ENCODE measurements at regions not wholly inside any gene's neighbourhood (a gene's known extent, or its start where the extent isn't known, plus 50 kb on each side); places are given as distances from the start of the nearest gene placed in this dataset.

DNA sequence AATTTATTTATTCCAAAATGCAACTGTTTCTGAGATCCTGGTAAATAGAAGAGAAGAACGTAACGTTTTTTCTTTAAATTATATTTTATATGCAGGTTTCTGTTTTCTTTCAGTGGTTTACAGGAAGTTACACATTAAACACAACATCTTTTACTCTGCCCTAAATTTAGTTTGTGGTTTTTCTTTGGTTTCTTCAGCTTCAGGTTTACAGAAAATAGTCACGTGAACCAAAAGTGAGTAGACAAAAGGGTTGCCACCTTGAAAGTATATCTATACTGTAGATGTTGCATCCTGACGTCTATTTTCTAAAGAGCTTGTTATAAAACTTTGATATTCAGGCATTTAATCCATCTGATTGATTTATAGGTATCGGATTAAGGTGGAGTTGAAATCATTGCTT lies 1236.6 kb downstream of the MAT2B start:
- H4K20me1 ChIP-seq (ENCODE audit: insufficient read depth): no peaks in the 10 kb centered on the region
- no peaks in the 10 kb centered on the region for H3F3A ChIP-seq (ENCODE audit: insufficient read depth, low read length, poor library complexity, severe bottlenecking)
- no peaks in the 10 kb centered on the region for H3K27me3 ChIP-seq (ENCODE audit: insufficient read depth, low read depth, low read length)
- H3K9me3 ChIP-seq (ENCODE audit: low read length): no peaks in the 10 kb centered on the region
- no peak overlapping the region for H3K9ac ChIP-seq (ENCODE audit: low read length)
- no peak overlapping the region for H3K27ac ChIP-seq (ENCODE audit: low read length)
- H3K79me2 ChIP-seq (replicated peaks; ENCODE audit: insufficient read depth, low read length): no peaks in the 10 kb centered on the region
- no peaks in the 10 kb centered on the region for H3K9me2 ChIP-seq (ENCODE audit: insufficient read depth, low read length)
- TF ChIP-seq TAF1 (IDR thresholded peaks at IDR 0.05; ENCODE audit: low read depth) (no peak), SMC3 (conservative IDR thresholded peaks at IDR 0.05; ENCODE audit: poor library complexity) (no peak), POLR2AphosphoS5 (IDR thresholded peaks at IDR 0.05) (no peak)
- TF ChIP-seq, protein P1, sequence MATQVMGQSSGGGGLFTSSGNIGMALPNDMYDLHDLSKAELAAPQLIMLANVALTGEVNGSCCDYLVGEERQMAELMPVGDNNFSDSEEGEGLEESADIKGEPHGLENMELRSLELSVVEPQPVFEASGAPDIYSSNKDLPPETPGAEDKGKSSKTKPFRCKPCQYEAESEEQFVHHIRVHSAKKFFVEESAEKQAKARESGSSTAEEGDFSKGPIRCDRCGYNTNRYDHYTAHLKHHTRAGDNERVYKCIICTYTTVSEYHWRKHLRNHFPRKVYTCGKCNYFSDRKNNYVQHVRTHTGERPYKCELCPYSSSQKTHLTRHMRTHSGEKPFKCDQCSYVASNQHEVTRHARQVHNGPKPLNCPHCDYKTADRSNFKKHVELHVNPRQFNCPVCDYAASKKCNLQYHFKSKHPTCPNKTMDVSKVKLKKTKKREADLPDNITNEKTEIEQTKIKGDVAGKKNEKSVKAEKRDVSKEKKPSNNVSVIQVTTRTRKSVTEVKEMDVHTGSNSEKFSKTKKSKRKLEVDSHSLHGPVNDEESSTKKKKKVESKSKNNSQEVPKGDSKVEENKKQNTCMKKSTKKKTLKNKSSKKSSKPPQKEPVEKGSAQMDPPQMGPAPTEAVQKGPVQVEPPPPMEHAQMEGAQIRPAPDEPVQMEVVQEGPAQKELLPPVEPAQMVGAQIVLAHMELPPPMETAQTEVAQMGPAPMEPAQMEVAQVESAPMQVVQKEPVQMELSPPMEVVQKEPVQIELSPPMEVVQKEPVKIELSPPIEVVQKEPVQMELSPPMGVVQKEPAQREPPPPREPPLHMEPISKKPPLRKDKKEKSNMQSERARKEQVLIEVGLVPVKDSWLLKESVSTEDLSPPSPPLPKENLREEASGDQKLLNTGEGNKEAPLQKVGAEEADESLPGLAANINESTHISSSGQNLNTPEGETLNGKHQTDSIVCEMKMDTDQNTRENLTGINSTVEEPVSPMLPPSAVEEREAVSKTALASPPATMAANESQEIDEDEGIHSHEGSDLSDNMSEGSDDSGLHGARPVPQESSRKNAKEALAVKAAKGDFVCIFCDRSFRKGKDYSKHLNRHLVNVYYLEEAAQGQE (IDR thresholded peaks at IDR 0.05; ENCODE audit: borderline replicate concordance): no peak
- no peaks in the 10 kb centered on the region for H3K36me3 ChIP-seq (ENCODE audit: insufficient read depth, low read length)
- no peak overlapping the region for H3K4me3 ChIP-seq (ENCODE audit: low read length)
- H2AFZ ChIP-seq (ENCODE audit: low read depth, low read length): no peak overlapping the region
- no peak overlapping the region for H3K4me2 ChIP-seq (ENCODE audit: low read length)

DNA sequence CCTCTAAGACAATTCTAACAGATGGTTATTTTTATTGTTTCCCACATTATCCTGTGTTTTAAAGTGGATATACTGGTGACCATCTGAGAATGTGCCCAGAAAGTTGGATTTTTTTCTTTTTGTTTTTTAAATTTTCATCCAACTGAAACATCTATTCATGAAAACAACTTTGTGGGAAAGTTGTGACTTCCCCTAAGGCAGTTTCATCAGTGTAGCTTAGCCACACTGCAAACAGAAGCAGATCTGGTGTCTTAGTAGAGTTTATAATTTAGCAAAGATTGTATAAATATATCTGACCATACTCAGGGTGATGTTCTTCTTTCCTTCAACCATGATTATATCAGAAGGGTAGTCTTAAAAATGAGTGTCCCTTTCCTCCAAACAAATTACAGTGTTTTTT lies 1241.3 kb downstream of the MAT2B start:
- Histone ChIP-seq H3K9me3 (ENCODE audit: low read length) (no peaks in the 10 kb centered on the region), H3K4me3 (ENCODE audit: low read length) (no peak overlapping the region), H3K27ac (ENCODE audit: low read length) (no peak overlapping the region), H3K36me3 (ENCODE audit: insufficient read depth, low read length) (no peaks in the 10 kb centered on the region), H3K4me2 (ENCODE audit: low read length) (no peak overlapping the region), H3K27me3 (ENCODE audit: insufficient read depth, low read depth, low read length) (no peaks in the 10 kb centered on the region), H3K79me2 (replicated peaks; ENCODE audit: insufficient read depth, low read length) (no peaks in the 10 kb centered on the region), H3K9ac (ENCODE audit: low read length) (no peak overlapping the region), H4K20me1 (ENCODE audit: insufficient read depth) (no peaks in the 10 kb centered on the region), H3K9me2 (ENCODE audit: insufficient read depth, low read length) (no peaks in the 10 kb centered on the region), H2AFZ (ENCODE audit: low read depth, low read length) (no peak overlapping the region), H3F3A (ENCODE audit: insufficient read depth, low read length, poor library complexity, severe bottlenecking) (no peaks in the 10 kb centered on the region)
- TF ChIP-seq, protein P2, sequence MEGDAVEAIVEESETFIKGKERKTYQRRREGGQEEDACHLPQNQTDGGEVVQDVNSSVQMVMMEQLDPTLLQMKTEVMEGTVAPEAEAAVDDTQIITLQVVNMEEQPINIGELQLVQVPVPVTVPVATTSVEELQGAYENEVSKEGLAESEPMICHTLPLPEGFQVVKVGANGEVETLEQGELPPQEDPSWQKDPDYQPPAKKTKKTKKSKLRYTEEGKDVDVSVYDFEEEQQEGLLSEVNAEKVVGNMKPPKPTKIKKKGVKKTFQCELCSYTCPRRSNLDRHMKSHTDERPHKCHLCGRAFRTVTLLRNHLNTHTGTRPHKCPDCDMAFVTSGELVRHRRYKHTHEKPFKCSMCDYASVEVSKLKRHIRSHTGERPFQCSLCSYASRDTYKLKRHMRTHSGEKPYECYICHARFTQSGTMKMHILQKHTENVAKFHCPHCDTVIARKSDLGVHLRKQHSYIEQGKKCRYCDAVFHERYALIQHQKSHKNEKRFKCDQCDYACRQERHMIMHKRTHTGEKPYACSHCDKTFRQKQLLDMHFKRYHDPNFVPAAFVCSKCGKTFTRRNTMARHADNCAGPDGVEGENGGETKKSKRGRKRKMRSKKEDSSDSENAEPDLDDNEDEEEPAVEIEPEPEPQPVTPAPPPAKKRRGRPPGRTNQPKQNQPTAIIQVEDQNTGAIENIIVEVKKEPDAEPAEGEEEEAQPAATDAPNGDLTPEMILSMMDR (IDR thresholded peaks at IDR 0.05; ENCODE audit: poor library complexity, severe bottlenecking): no peak
- TF ChIP-seq, protein P1 (IDR thresholded peaks at IDR 0.05; ENCODE audit: borderline replicate concordance): no peak
- TF ChIP-seq SMC3 (conservative IDR thresholded peaks at IDR 0.05; ENCODE audit: poor library complexity): no peak
- TF ChIP-seq EZH2 (IDR thresholded peaks at IDR 0.05; ENCODE audit: borderline replicate concordance, insufficient read depth, low read length, poor library complexity, severe bottlenecking): no peak
- TF ChIP-seq TAF1 (IDR thresholded peaks at IDR 0.05; ENCODE audit: low read depth): no peak
- no peak for TF ChIP-seq RAD21 (conservative IDR thresholded peaks at IDR 0.05)
- TF ChIP-seq POLR2AphosphoS5 (IDR thresholded peaks at IDR 0.05): no peak
- no peak for TF ChIP-seq MXI1 (conservative IDR thresholded peaks at IDR 0.05; ENCODE audit: poor library complexity, severe bottlenecking)
- no peak for TF ChIP-seq EP300 (conservative IDR thresholded peaks at IDR 0.05; ENCODE audit: poor library complexity, severe bottlenecking)
